WTC11 (cell line): ENCODE measurements at regions not wholly inside any gene's neighbourhood (a gene's known extent, or its start where the extent isn't known, plus 50 kb on each side); places are given as distances from the start of the nearest gene placed in this dataset.

ENCODE experiments used
- FOXJ3 ChIP-seq: sonication (generic); formaldehyde crosslinking; IDR thresholded peaks from 2 replicates; pipeline ENCODE4 v1.9.0; 2021; ENCODE audit warnings: missing genetic modification reagents, mild to moderate bottlenecking, borderline replicate concordance
- GABPB1 ChIP-seq: sonication (generic); formaldehyde crosslinking; IDR thresholded peaks from 2 replicates; pipeline ENCODE4 v1.8.1; 2023; ENCODE audit warnings: mild to moderate bottlenecking, missing genetic modification reagents
- JUN ChIP-seq: sonication (generic); formaldehyde crosslinking; IDR thresholded peaks from 2 replicates; pipeline ENCODE4 v1.8.0; 2023; ENCODE audit warnings: mild to moderate bottlenecking, missing genetic modification reagents
- MXD4 ChIP-seq: fragments of 250-450 bp; sonication (Bioruptor Pico); IDR thresholded peaks from 2 replicates; pipeline ENCODE4 v1.8.0; 2021; ENCODE audit warnings: mild to moderate bottlenecking, moderate library complexity, borderline replicate concordance
- NR3C1 ChIP-seq: sonication (generic); formaldehyde crosslinking; conservative IDR thresholded peaks from 2 replicates; pipeline ENCODE4 v1.8.1; 2023; ENCODE audit warnings: low read depth, mild to moderate bottlenecking, missing genetic modification reagents
- SMAD4 ChIP-seq: sonication (generic); formaldehyde crosslinking; IDR thresholded peaks from 2 replicates; pipeline ENCODE4 v1.8.0; 2022; ENCODE audit warnings: mild to moderate bottlenecking, missing genetic modification reagents
- SP1 ChIP-seq: sonication (generic); formaldehyde crosslinking; conservative IDR thresholded peaks from 2 replicates; pipeline ENCODE4 v1.8.1; 2022; ENCODE audit warnings: missing genetic modification reagents
- TEAD1 ChIP-seq: sonication (generic); formaldehyde crosslinking; IDR thresholded peaks from 2 replicates; pipeline ENCODE4 v1.8.0; 2022; ENCODE audit warnings: mild to moderate bottlenecking, missing genetic modification reagents
- ZNF232 ChIP-seq: sonication (generic); formaldehyde crosslinking; IDR thresholded peaks from 2 replicates; pipeline ENCODE4 v1.8.0; 2022; ENCODE audit warnings: mild to moderate bottlenecking, missing genetic modification reagents
- TF ChIP-seq, protein P1 (sequence below): fragments of 200-600 bp; IDR thresholded peaks from 2 replicates; pipeline ENCODE4 v1.8.0; 2022; ENCODE audit warnings: antibody characterized with exemption
- TF ChIP-seq, protein P2 (sequence below): sonication (generic); formaldehyde crosslinking; IDR thresholded peaks from 2 replicates; pipeline ENCODE4 v1.8.1; 2023; ENCODE audit warnings: mild to moderate bottlenecking, missing genetic modification reagents, borderline replicate concordance
- TF ChIP-seq, protein P3 (sequence below): sonication (generic); formaldehyde crosslinking; IDR thresholded peaks from 2 replicates; pipeline ENCODE4 v1.8.1; 2022; ENCODE audit warnings: low read depth, missing genetic modification reagents, borderline replicate concordance
- TF ChIP-seq, protein P4 (sequence below): sonication (generic); formaldehyde crosslinking; IDR thresholded peaks from 2 replicates; pipeline ENCODE4 v1.8.0; 2022; ENCODE audit warnings: mild to moderate bottlenecking, missing genetic modification reagents
- TF ChIP-seq, protein P5 (sequence below): sonication (generic); formaldehyde crosslinking; IDR thresholded peaks from 2 replicates; pipeline ENCODE4 v1.8.0; 2022; ENCODE audit warnings: mild to moderate bottlenecking, missing genetic modification reagents

DNA sequence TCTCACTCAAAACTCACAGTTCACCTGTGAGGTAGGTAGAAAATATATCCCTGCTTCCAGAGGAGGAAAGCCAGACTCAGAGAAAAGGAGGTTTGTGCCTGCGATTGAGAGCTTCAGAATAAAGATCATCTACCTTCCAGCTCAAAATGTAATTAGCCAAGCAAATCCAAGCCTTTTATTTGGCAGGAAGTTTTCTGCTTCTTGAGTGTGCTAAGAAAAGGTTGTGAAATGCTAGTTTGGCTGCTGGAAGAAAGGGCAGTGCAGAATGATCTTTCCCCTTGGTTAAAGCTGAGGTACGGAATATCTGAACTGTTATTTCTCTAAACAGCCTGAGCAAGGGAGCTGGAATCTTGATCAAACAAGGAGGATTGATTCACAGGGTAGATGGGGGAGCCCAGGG lies 59.7 kb upstream of the VCX3B start:
- no peak for TF ChIP-seq MXD4 (CRISPR knock-in tag)
- TF ChIP-seq, protein P1, sequence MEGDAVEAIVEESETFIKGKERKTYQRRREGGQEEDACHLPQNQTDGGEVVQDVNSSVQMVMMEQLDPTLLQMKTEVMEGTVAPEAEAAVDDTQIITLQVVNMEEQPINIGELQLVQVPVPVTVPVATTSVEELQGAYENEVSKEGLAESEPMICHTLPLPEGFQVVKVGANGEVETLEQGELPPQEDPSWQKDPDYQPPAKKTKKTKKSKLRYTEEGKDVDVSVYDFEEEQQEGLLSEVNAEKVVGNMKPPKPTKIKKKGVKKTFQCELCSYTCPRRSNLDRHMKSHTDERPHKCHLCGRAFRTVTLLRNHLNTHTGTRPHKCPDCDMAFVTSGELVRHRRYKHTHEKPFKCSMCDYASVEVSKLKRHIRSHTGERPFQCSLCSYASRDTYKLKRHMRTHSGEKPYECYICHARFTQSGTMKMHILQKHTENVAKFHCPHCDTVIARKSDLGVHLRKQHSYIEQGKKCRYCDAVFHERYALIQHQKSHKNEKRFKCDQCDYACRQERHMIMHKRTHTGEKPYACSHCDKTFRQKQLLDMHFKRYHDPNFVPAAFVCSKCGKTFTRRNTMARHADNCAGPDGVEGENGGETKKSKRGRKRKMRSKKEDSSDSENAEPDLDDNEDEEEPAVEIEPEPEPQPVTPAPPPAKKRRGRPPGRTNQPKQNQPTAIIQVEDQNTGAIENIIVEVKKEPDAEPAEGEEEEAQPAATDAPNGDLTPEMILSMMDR, result no peak
- TF ChIP-seq TEAD1 (CRISPR knock-in tag), result no peak
- TF ChIP-seq FOXJ3 (CRISPR knock-in tag), result no peak
- no peak for TF ChIP-seq NR3C1 (CRISPR knock-in tag)
- TF ChIP-seq, protein P2, sequence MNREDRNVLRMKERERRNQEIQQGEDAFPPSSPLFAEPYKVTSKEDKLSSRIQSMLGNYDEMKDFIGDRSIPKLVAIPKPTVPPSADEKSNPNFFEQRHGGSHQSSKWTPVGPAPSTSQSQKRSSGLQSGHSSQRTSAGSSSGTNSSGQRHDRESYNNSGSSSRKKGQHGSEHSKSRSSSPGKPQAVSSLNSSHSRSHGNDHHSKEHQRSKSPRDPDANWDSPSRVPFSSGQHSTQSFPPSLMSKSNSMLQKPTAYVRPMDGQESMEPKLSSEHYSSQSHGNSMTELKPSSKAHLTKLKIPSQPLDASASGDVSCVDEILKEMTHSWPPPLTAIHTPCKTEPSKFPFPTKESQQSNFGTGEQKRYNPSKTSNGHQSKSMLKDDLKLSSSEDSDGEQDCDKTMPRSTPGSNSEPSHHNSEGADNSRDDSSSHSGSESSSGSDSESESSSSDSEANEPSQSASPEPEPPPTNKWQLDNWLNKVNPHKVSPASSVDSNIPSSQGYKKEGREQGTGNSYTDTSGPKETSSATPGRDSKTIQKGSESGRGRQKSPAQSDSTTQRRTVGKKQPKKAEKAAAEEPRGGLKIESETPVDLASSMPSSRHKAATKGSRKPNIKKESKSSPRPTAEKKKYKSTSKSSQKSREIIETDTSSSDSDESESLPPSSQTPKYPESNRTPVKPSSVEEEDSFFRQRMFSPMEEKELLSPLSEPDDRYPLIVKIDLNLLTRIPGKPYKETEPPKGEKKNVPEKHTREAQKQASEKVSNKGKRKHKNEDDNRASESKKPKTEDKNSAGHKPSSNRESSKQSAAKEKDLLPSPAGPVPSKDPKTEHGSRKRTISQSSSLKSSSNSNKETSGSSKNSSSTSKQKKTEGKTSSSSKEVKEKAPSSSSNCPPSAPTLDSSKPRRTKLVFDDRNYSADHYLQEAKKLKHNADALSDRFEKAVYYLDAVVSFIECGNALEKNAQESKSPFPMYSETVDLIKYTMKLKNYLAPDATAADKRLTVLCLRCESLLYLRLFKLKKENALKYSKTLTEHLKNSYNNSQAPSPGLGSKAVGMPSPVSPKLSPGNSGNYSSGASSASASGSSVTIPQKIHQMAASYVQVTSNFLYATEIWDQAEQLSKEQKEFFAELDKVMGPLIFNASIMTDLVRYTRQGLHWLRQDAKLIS (CRISPR knock-in tag), result no peak
- TF ChIP-seq GABPB1 (CRISPR knock-in tag), result no peak
- no peak for TF ChIP-seq ZNF232 (CRISPR knock-in tag)
- no peak for TF ChIP-seq JUN
- TF ChIP-seq SP1 (CRISPR knock-in tag), result no peak
- TF ChIP-seq, protein P3, sequence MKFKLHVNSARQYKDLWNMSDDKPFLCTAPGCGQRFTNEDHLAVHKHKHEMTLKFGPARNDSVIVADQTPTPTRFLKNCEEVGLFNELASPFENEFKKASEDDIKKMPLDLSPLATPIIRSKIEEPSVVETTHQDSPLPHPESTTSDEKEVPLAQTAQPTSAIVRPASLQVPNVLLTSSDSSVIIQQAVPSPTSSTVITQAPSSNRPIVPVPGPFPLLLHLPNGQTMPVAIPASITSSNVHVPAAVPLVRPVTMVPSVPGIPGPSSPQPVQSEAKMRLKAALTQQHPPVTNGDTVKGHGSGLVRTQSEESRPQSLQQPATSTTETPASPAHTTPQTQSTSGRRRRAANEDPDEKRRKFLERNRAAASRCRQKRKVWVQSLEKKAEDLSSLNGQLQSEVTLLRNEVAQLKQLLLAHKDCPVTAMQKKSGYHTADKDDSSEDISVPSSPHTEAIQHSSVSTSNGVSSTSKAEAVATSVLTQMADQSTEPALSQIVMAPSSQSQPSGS (CRISPR knock-in tag), result no peak
- TF ChIP-seq, protein P4, sequence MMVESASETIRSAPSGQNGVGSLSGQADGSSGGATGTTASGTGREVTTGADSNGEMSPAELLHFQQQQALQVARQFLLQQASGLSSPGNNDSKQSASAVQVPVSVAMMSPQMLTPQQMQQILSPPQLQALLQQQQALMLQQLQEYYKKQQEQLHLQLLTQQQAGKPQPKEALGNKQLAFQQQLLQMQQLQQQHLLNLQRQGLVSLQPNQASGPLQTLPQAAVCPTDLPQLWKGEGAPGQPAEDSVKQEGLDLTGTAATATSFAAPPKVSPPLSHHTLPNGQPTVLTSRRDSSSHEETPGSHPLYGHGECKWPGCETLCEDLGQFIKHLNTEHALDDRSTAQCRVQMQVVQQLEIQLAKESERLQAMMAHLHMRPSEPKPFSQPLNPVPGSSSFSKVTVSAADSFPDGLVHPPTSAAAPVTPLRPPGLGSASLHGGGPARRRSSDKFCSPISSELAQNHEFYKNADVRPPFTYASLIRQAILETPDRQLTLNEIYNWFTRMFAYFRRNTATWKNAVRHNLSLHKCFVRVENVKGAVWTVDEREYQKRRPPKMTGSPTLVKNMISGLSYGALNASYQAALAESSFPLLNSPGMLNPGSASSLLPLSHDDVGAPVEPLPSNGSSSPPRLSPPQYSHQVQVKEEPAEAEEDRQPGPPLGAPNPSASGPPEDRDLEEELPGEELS (CRISPR knock-in tag), result no peak
- TF ChIP-seq SMAD4 (CRISPR knock-in tag), result no peak
- TF ChIP-seq, protein P5, sequence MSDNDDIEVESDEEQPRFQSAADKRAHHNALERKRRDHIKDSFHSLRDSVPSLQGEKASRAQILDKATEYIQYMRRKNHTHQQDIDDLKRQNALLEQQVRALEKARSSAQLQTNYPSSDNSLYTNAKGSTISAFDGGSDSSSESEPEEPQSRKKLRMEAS (CRISPR knock-in tag), result no peak
